Keratinocyte (primary cell): ENCODE measurements at regions not wholly inside any gene's neighbourhood (a gene's known extent, or its start where the extent isn't known, plus 50 kb on each side); places are given as distances from the start of the nearest gene placed in this dataset.

Source experiments
- DNase-seq: peaks from one replicate; pipeline ENCODE4 v3.0.0-alpha.2; 2011; ENCODE audit warnings: low read depth, missing footprints, low spot score
- FAIRE-seq: peaks from 2 replicates; lab custom pipeline; 2011; peaks lifted over from hg19 to GRCh38; lab: Jason Lieb, UNC
- H2AFZ ChIP-seq: 2 replicates; pipeline ENCODE4 v1.6.0; 2012; ENCODE audit warnings: low read length, control low read depth, inconsistent platforms; ENCODE audit not compliant: control insufficient read depth
- H3K27ac ChIP-seq: 2 replicates; pipeline ENCODE4 v1.5.1; 2011; ENCODE audit warnings: low read length; ENCODE audit not compliant: control insufficient read depth, insufficient read depth
- H3K27me3 ChIP-seq: 3 replicates; pipeline ENCODE4 v1.6.0; 2011; ENCODE audit warnings: low read length; ENCODE audit not compliant: control insufficient read depth, insufficient read depth; ENCODE audit errors: extremely low read depth
- H3K36me3 ChIP-seq, 2 experiments: 2 replicates in 1 of 2; 3 replicates in 1 of 2; pipeline ENCODE4 v1.5.1; 2011; ENCODE audit warnings: low read length in 2 of 2, mild to moderate bottlenecking in 1 of 2; ENCODE audit not compliant: control insufficient read depth in 2 of 2, insufficient read depth in 2 of 2; ENCODE audit errors: extremely low read depth in 1 of 2
- H3K4me1 ChIP-seq: 3 replicates; pipeline ENCODE4 v1.5.1; 2011; ENCODE audit warnings: low read length; ENCODE audit not compliant: control insufficient read depth, insufficient read depth; ENCODE audit errors: extremely low read depth
- H3K4me2 ChIP-seq: 3 replicates; pipeline ENCODE4 v1.6.0; 2011; ENCODE audit warnings: low read depth, low read length; ENCODE audit not compliant: control insufficient read depth, insufficient read depth; ENCODE audit errors: extremely low read depth
- H3K4me3 ChIP-seq, 3 experiments: fragments of 200-600 bp in 1 of 3; sonication (generic) in 1 of 3; 2 replicates in 2 of 3; 3 replicates in 1 of 3; pipeline ENCODE4 v1.5.1; 2011 to 2016; ENCODE audit warnings: low read length in 3 of 3, mild to moderate bottlenecking in 3 of 3, control low read depth in 2 of 3, inconsistent platforms in 1 of 3, low read depth in 1 of 3, mixed read lengths in 1 of 3, mixed run types in 1 of 3, moderate library complexity in 1 of 3; ENCODE audit not compliant: control insufficient read depth in 2 of 3, insufficient read depth in 2 of 3; ENCODE audit errors: extremely low read depth in 1 of 3
- H3K79me2 ChIP-seq: 2 replicates; pipeline ENCODE4 v1.6.0; 2012; ENCODE audit warnings: low read length; ENCODE audit not compliant: control insufficient read depth, insufficient read depth
- H3K9ac ChIP-seq: 3 replicates; pipeline ENCODE4 v1.6.0; 2011; ENCODE audit warnings: low read length; ENCODE audit not compliant: control insufficient read depth, insufficient read depth; ENCODE audit errors: extremely low read depth
- H3K9me1 ChIP-seq: 3 replicates; pipeline ENCODE4 v1.6.0; 2011; ENCODE audit warnings: low read length; ENCODE audit not compliant: control insufficient read depth, insufficient read depth; ENCODE audit errors: extremely low read depth
- H3K9me3 ChIP-seq: 2 replicates; pipeline ENCODE4 v1.5.1; 2012; ENCODE audit warnings: low read depth, low read length; ENCODE audit not compliant: control insufficient read depth
- H4K20me1 ChIP-seq: 3 replicates; pipeline ENCODE4 v1.6.0; 2011; ENCODE audit warnings: low read length; ENCODE audit not compliant: control insufficient read depth, insufficient read depth; ENCODE audit errors: extremely low read depth
- CTCF ChIP-seq, 3 experiments: IDR thresholded peaks in 1 of 3; conservative IDR thresholded peaks in 1 of 3; optimal IDR thresholded peaks in 1 of 3; 2 replicates in 2 of 3; 3 replicates in 1 of 3; pipeline versions ENCODE3 to v1.5.1; 2011; ENCODE audit warnings: low read length in 3 of 3, mild to moderate bottlenecking in 3 of 3, moderate library complexity in 2 of 3, control low read depth in 1 of 3, inconsistent platforms in 1 of 3; ENCODE audit not compliant: insufficient read depth in 2 of 3; ENCODE audit errors: extremely low read depth in 1 of 3
- EZH2 ChIP-seq: IDR thresholded peaks from one replicate; pipeline ENCODE4 v1.6.1; 2012; ENCODE audit warnings: inconsistent platforms, mild to moderate bottlenecking, low read length, moderate library complexity
- dilution Hi-C: fragments of 300-500 bp; cut with MboI; formaldehyde crosslinking; loops from one replicate; pipeline ENCODE4 v1.7.0; 2020; ENCODE audit warnings: low sequenced_read_pairs; ENCODE audit not compliant: extremely low pct_ligation_motif_present

- Histone ChIP-seq H4K20me1 (no peaks in the 10 kb centered on the region), H3K9ac (no peak overlapping the region), H3K27ac (no peak overlapping the region), H2AFZ (no peak overlapping the region), H3K36me3 (no peaks in the 10 kb centered on the region), H3K9me3 (no peaks in the 10 kb centered on the region), H3K9me1 (no peaks in the 10 kb centered on the region), H3K27me3 (no peaks in the 10 kb centered on the region), H3K4me2 (no peak overlapping the region), H3K4me3 (no peak overlapping the region), H3K4me1 (no peaks in the 10 kb centered on the region), H3K79me2 (no peaks in the 10 kb centered on the region)
- dilution Hi-C loops: no loop called here
- DNase-seq: no peak
- TF ChIP-seq EZH2 (no peak), CTCF (optimal IDR thresholded peaks at IDR 0.05 in 1 of 3, IDR thresholded peaks at IDR 0.05 in 1 of 3, conservative IDR thresholded peaks at IDR 0.05 in 1 of 3; ENCODE audit: extremely low read depth in 1 of 3, insufficient read depth in 2 of 3, low read length in 3 of 3) (no peak)
- no peak for FAIRE-seq
Observed at GRCh38 chr1:73637264-73637663, 560.7 kb downstream of the LRRIQ3 start.

- no peaks in the 10 kb centered on the region for H3K9me3 ChIP-seq
- no peaks in the 10 kb centered on the region for H4K20me1 ChIP-seq
- no peak for DNase-seq
- no peak overlapping the region for H3K4me2 ChIP-seq
- H3K27ac ChIP-seq: no peak overlapping the region
- dilution Hi-C loops: no loop called here
- H3K79me2 ChIP-seq: no peaks in the 10 kb centered on the region
- peak; percentile 24 to 63 (median 37) for TF ChIP-seq CTCF (optimal IDR thresholded peaks at IDR 0.05 in 1 of 3, IDR thresholded peaks at IDR 0.05 in 1 of 3, conservative IDR thresholded peaks at IDR 0.05 in 1 of 3; ENCODE audit: extremely low read depth in 1 of 3, insufficient read depth in 2 of 3, low read length in 3 of 3)
- no peak for TF ChIP-seq EZH2
- no peaks in the 10 kb centered on the region for H3K4me1 ChIP-seq
- FAIRE-seq: no peak
- no peak overlapping the region for H2AFZ ChIP-seq
- no peak overlapping the region for H3K9ac ChIP-seq
- H3K36me3 ChIP-seq: no peaks in the 10 kb centered on the region
- H3K9me1 ChIP-seq: no peaks in the 10 kb centered on the region
- no peaks in the 10 kb centered on the region for H3K27me3 ChIP-seq
- H3K4me3 ChIP-seq: no peak overlapping the region
Observed at GRCh38 chr1:73635021-73635420, 563.0 kb downstream of the LRRIQ3 start.
